Epidermal melanocyte (primary cell): ENCODE measurements at regions not wholly inside any gene's neighbourhood (a gene's known extent, or its start where the extent isn't known, plus 50 kb on each side); places are given as distances from the start of the nearest gene placed in this dataset.
A peak's percentile ranks its signal among the peaks of the same experiment; 100 is the strongest.
"Not testable (repeated sequence)": the region's sequence is repeated elsewhere in the genome, so short reads cannot be mapped to it uniquely, and the experiment has no call there.

Experiments
- DNase-seq: peaks from one replicate; pipeline ENCODE4 v3.0.0; 2011; ENCODE audit warnings: low spot score; ENCODE audit not compliant: insufficient read length

DNA sequence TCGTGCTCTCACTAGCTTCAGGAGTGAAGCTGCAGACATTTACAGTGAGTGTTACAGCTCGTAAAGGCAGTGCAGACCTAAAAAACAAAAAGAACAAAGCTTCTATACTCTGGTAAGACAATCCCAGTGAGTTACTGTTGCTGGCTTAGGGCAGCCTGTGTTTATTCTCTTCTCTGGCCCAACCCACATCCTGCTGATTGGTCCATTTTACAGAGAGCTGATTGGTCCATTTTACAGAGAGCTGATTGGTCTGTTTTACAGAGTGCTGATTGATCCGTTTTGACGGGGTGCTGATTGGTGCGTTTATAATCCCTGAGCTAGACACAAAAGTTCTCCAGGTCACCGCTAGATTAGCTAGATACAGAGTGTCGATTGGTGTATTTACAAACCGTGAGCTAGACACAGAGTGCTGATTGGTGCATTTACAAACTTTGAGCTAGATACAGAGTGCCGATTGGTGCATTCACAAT is 158.0 kb downstream of the KLRB1 start:
- DNase-seq, result not testable (repeated sequence)

GRCh38 chr12:9449181-9449580 is 158.5 kb downstream of the KLRB1 start:
- DNase-seq, result no peak

DNA sequence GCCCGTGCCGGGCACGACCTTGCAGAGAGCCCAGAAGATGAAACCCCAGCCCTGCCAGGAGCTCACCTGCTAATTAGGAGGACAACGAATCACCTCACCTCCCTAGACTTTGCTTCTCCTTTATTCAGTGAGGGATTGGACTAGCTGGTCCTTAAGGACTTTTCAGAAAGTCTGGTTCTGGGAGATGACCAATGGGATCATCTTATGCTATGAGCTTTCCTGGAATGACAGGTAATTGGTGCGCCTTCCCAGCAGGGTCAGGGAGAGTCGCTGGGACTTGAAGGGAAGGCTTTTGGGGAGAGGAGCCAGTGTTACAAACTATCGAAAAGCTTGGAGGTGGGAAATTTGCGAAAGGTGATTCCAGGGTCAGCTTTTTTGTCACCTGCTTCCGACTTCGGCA is 159.1 kb downstream of the KLRB1 start:
- DNase-seq, result not testable (repeated sequence)

DNA sequence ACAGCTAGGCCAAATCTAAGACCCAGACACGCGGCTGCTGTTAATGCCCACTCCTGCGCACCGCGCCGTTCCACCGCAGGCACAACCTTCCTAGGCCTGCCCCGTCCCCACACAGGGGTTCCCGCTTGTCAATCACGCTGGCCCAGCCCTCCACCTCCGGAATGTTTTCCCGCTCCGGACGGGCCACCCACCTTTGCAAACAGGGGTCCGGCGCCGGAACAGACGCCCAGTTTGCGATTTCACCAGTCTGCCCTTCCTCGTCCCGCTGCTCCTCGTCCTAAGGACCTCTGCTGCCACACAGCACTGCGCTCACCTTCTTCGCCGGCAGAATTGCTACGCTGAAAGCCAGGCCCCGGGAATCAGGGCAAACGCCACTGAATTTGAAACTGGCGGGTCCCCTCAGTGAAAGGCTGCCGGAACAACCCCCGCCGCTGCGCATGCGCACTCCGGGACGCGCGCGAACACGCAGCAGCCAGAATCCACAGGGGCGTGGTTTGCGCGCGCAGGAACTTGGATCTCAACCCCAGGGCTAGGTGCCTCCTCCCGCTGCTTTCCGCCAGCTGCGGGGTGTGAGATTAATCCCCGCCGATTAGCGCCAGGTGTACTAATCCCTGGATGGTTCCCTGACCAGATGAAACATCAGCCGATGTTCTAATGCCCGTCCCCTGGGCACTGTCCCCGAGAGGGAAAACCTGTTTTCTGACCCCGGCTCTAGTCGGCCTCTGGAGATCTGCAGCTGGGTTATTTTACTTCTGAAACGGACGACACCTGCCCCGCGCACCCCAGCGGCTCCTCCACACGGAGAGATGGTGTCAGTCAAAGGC is 159.7 kb downstream of the KLRB1 start:
- DNase-seq, result peak; percentile 69

DNA sequence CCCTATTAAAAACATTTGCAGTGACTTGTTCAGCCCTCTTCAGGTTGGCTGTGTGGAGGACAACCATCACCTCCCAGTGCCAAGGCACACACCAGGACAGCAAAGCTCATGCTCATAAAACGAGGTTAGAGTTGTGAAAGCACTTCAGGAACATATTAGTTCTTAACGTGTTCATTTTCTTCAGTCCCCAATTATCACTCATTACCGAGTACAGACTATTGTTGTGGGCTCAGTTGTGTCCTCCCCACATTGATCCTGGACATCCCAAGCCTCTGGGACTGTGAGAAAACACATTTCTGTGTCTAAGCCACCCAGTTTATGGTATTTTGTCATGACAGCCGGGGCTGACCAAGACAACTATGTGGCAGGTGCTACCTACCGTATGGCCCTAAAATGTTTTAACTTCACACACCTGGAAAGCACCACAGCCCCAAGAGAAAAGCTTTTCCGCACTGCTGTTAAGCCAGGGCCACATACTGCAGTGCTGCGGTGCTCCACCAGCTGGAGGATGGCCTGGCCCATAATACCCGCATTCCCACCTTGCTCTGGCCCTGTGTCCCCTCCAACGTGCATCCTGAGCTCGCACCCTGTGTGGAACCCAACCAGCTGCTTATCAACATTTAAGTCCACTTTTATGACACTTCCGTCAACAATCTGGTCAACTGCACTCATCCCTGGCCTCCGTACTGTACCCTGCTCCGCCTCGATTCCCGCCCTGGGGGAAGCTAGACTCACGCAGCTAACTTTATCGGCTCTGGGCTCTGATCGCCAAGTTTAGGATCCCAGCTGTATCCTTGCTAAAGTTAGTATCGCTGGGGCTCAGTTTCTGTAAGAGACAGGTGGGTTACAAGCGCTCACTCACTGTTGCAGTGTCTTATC is 160.6 kb downstream of the KLRB1 start:
- DNase-seq, result not testable (repeated sequence)

DNA sequence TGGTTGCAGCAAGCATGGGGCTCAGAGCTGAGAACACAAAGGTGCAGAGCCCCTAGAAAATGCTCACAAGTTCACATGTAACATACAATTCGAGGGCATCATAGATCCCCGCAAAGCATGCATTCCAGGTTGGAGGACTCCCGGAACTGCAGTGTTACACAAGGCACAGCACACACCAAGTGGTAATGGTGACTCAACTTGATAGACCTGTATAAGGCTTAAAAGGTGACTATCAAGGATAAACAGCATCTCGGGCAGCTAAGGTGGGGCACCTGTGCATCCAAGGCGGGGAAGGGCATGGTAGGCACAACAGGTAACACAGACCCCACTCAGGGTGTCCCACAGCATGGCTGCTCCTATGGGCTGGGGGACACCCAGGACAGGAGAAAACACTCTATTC is 167.3 kb downstream of the KLRB1 start:
- DNase-seq, result not testable (repeated sequence)

DNA sequence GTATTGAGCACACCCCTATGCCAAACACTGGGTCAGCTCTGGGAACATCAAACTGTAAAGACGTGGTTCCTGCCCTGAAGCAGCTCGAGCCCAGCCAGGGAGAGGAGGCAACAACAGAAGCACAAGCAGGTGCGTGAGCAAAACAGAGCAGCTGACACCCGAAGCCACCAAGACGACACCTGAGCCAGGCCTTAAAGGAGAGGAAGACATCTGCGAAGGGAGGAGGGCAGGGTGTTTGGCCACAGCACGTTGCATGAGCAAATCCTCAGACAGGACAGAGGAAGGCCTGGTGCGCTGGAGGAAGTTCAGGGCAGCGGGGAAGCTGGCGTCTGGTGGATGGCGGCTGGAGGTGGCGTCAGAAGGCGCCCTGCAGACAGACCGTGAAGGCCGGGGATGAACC is 172.0 kb downstream of the KLRB1 start:
- DNase-seq, result not testable (repeated sequence)

- not testable (repeated sequence) for DNase-seq
Observed at GRCh38 chr12:9430385-9430784, 177.3 kb downstream of the KLRB1 start.

DNA sequence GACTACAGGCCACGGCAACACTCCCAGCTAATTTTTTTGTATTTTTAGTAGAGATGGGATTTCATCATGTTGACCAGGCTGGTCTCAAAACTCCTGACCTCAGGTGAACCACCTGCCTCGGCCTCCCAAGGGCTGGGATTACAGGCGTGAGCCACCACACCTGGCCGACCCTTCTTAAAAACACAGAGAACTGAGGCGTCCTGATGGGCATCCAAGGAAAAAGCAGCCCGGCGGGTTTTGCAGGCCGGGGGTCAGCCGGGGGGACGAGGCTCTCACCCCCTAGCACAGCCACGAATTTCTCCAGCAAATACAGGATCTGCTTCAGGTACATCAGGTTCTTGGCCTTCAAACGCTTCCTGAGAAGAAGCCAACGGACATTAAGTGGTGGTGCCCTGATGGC is 178.9 kb downstream of the KLRB1 start:
- DNase-seq, result not testable (repeated sequence)

DNA sequence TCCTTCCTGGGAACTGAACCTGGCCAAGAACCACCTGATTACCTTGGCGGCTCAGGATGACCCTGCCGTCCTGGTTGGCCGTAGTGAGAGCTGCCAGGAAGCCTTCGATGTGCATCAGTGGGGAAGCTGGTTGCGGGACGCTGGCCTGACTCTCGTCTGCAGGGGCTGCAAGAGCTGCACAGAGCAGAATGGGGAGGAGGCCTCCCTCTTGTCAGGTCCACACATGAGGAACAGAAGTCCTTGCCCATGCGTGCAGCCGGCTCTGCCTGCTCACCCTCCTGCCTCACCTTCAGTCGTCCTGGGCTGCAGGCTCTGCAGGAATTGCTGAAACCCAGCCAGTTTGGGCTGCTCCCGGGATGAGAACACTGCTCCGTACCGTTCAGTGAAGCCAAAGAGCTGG is 182.3 kb downstream of the KLRB1 start:
- not testable (repeated sequence) for DNase-seq

DNA sequence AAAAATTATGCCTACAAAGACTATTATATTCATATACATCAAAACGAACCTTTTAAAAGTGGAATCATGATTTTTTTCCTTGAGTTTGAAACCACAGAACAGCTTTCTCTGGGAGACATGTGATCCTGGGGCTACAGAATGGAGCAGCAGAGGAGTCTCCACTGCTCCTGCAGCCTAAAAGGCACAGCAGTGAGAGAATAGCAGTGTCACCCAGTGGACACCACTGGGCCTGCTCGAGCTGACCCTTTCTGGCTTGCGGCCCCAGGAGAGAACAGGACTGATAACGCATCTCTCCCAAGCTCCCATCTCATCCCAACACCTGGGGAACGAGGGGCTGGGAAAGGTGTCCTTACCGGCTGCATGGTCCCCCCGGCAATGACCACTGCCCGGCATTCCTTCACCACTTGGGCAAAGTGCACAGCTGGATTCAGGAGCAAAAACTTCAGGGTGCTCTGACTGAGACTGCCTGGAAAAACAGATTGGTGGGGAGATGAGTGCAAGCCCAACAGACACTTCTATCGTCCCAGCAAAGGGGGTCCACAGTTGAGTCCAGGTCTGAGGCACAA is 183.5 kb downstream of the KLRB1 start:
- not testable (repeated sequence) for DNase-seq

DNA sequence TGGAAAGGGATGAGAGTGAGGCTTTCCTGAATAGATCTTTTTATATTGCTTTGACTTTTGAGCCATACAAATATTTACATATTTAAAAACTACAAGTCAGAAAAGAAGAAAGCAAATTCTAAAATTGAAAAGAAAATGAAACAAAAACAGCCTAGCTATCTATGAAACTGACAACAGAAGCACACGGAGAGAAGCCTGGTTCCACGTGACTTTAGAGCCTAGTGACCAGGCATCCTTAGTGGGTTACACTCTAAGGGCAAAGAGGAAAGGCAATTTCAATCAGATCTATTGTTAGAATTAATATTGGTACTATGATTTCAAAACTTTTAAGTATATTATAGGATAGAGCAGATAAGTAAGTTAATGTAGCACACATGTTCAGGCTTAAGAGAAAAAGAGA is 185.0 kb downstream of the KLRB1 start:
- DNase-seq, result not testable (repeated sequence)

GRCh38 chr12:9421520-9422086 is 186.1 kb downstream of the KLRB1 start:
- not testable (repeated sequence) for DNase-seq

DNA sequence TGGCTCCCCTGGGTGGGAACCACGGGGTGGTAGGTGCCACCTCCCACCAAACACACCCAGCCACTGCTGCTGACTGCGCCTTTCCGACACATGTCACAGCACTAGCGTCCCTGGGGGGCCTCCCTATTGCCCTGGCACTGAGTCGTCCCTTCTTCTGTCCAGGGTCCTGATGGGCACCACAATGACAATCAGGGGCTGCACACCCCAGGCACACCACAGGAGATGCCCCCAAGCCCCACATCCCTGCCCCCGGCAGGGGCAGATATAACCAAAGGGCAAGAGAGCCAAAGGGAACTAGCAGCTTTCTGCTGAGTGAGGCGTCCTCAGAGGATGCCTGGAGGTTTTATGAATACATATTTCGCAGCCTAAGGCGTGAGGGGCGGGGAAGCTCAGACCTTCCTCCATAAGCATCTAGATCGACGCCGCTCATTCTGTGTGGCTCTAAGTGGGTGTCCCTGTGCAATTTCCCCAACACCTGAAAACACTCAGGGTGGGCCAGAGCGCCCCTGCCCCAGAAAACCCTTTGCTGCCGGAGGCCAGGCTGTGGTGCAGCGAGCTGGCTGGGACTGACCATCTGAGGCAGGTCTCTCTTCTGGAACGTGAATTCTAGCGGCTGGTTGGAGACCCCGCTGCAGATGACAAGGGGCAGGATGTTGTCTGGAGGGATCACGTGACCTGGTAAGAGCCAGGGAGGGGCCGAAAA is 186.7 kb downstream of the KLRB1 start:
- DNase-seq, result not testable (repeated sequence)

- DNase-seq, result not testable (repeated sequence)
Observed at GRCh38 chr12:9418669-9419041, 189.1 kb downstream of the KLRB1 start.

GRCh38 chr12:9417947-9418668 is 189.6 kb downstream of the KLRB1 start:
- DNase-seq, result not testable (repeated sequence)

DNA sequence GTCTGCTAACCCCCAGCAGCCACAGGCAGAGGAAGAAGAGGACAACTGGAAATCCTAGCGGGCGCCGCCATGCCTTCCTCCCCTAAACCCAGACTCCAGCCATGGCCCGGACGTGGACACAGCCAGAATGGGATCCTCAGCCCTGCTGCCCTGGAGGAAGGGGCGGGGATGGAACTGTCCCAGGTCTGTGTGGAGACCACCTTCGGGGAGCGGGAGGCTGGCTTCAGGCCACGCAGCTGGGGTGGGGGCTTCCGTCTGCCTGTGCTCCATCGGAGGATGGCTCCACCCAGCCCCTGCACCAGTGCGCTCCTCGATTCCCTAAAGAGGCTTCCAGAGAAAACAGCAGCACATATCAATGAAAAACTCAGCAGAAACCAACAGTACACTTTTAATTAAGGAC is 190.4 kb downstream of the KLRB1 start:
- DNase-seq, result not testable (repeated sequence)

- not testable (repeated sequence) for DNase-seq
Observed at GRCh38 chr12:9416346-9416745, 191.4 kb downstream of the KLRB1 start.

DNA sequence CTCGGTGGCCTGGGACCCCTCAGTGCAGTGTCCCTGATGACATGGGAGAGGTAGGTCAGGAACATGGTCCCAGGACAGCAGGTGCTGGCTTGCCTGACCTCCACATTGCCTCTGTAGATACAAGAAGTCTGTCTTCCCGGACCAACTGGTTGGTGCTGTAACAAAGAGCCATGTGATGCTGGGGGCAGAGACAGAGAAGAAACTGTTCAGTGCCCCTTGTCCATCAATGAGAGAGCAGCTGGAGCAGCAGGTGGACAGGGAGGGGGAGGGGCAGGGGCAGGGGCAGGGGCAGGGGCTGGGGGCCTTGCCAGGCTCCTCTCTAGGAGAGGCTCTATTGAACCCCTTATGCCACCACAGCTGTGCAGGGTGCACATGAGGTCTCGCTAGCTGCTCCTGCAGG is 191.8 kb downstream of the KLRB1 start:
- not testable (repeated sequence) for DNase-seq

DNA sequence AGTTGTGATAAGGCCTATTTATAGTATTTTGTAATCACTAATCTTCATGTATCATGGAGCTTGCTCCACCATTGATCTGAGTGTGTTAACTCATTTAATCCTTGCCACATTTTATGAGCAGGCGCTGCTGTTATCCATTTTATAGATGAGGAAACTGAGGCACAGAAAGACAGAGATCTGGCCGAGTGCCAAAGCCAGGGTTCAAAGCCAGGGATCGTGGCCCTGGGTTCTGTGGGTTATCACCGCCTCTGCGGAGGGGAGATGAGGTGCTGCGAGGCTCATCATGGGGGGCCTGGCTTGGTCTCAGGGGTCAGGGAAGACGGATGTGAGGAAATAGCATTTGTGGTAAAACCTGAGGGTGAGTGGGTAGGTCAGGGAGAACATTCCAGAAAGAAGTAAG is 193.9 kb downstream of the KLRB1 start:
- not testable (repeated sequence) for DNase-seq
